RWPE2 (cell line): ENCODE measurements at regions not wholly inside any gene's neighbourhood (a gene's known extent, or its start where the extent isn't known, plus 50 kb on each side); places are given as distances from the start of the nearest gene placed in this dataset.
A peak's percentile ranks its signal among the peaks of the same experiment; 100 is the strongest.

Experiments
- ATAC-seq: fragments of 200-7000 bp; cut with Tn5 transposase; 3 replicates; pipeline ENCODE4 v1.9.1; 2021; ENCODE audit warnings: low read depth
- DNase-seq: peaks from one replicate; pipeline ENCODE4 v3.0.0-alpha.2; 2020; ENCODE audit warnings: low spot score
- H3K27ac ChIP-seq: fragments of 450-650 bp; 2 replicates; pipeline ENCODE4 v1.5.1; 2017; ENCODE audit warnings: mild to moderate bottlenecking; ENCODE audit not compliant: poor library complexity, severe bottlenecking
- H3K27me3 ChIP-seq: fragments of 250-450 bp; sonication (Bioruptor Pico); 2 replicates; pipeline ENCODE4 v1.5.1; 2021; ENCODE audit warnings: mild to moderate bottlenecking, moderate library complexity; ENCODE audit not compliant: insufficient read depth, poor library complexity, severe bottlenecking
- H3K36me3 ChIP-seq: fragments of 250-450 bp; sonication (Bioruptor Pico); 2 replicates; pipeline ENCODE4 v1.5.1; 2020; ENCODE audit warnings: low read depth, mild to moderate bottlenecking, moderate library complexity
- H3K4me1 ChIP-seq: fragments of 250-450 bp; sonication (Bioruptor Pico); 2 replicates; pipeline ENCODE4 v1.5.1; 2021; ENCODE audit warnings: mild to moderate bottlenecking, moderate library complexity; ENCODE audit not compliant: insufficient read depth, poor library complexity, severe bottlenecking
- H3K4me3 ChIP-seq: fragments of 250-450 bp; sonication (Bioruptor Pico); 2 replicates; pipeline ENCODE4 v1.5.1; 2021; ENCODE audit warnings: mild to moderate bottlenecking, moderate library complexity; ENCODE audit not compliant: severe bottlenecking
- H3K9me3 ChIP-seq: fragments of 250-450 bp; sonication (Bioruptor Pico); 2 replicates; pipeline ENCODE4 v1.5.1; 2021; ENCODE audit warnings: mild to moderate bottlenecking, moderate library complexity; ENCODE audit not compliant: severe bottlenecking
- CTCF ChIP-seq: fragments of 450-650 bp; IDR thresholded peaks from one replicate; pipeline ENCODE4 v1.5.1; 2017; ENCODE audit warnings: mild to moderate bottlenecking, moderate library complexity; ENCODE audit not compliant: poor library complexity, severe bottlenecking

DNA sequence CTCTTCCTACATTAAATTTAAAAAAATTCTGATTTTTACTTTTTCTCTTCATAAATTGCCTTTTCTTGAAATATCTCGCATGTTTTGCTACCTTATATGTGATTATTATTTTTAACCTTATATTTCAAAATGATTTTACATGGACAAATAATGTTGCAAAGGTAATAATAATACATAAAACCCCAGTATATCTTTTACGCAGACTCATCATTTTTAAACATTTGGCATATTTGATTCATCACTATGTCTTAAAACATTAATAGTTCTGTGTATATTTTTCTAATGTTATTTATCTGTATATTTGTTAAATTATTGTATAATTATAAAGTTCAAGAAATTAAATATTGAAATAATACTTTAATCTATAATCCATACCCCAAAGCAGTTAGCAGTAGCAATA is 350.8 kb downstream of the RPL10L start:
- no peak for TF ChIP-seq CTCF

GRCh38 chr14:46290706-46291105 is 360.9 kb downstream of the RPL10L start:
- no peak for TF ChIP-seq CTCF
- Histone ChIP-seq H3K27ac (no peak overlapping the region), H3K9me3 (no peaks in the 10 kb centered on the region), H3K4me1 (no peaks in the 10 kb centered on the region), H3K36me3 (no peaks in the 10 kb centered on the region), H3K4me3 (no peak overlapping the region), H3K27me3 (peaks cover 7% of the 10 kb centered on the region)
- no peak for ATAC-seq
- no peak for DNase-seq

More for the DNA sequence above, 350.8 kb downstream of the RPL10L start:
- H3K27me3 ChIP-seq: peaks cover 21% of the 10 kb centered on the region
- H3K27ac ChIP-seq: no peak overlapping the region
- no peak overlapping the region for H3K4me3 ChIP-seq
- H3K36me3 ChIP-seq: no peaks in the 10 kb centered on the region
- no peak for DNase-seq
- no peaks in the 10 kb centered on the region for H3K4me1 ChIP-seq
- no peak for ATAC-seq
- no peaks in the 10 kb centered on the region for H3K9me3 ChIP-seq

DNA sequence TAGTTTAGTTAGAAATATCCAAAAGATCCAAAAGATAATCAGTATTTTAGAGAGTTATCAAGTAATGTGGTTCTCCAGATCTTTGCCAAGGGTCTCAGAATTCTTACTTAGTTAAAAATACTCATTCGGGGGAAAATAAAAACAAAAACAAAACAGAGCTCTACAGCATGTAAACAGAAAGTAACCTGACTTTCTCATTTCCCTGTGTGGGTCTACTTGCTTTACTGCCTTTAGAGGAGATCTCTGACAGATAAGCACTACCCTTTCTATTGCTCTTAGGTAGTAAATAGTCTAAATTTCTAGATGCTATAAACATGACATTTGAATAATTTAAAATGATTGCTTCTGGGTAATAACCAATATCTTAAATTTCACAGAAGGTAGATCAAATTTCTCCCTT is 371.8 kb downstream of the RPL10L start:
- H3K4me1 ChIP-seq: no peaks in the 10 kb centered on the region
- DNase-seq: no peak
- ATAC-seq: no peak
- peaks cover 25% of the 10 kb centered on the region for H3K27me3 ChIP-seq
- TF ChIP-seq CTCF: no peak
- H3K27ac ChIP-seq: no peak overlapping the region
- H3K9me3 ChIP-seq: no peaks in the 10 kb centered on the region
- no peak overlapping the region for H3K4me3 ChIP-seq
- H3K36me3 ChIP-seq: no peaks in the 10 kb centered on the region

DNA sequence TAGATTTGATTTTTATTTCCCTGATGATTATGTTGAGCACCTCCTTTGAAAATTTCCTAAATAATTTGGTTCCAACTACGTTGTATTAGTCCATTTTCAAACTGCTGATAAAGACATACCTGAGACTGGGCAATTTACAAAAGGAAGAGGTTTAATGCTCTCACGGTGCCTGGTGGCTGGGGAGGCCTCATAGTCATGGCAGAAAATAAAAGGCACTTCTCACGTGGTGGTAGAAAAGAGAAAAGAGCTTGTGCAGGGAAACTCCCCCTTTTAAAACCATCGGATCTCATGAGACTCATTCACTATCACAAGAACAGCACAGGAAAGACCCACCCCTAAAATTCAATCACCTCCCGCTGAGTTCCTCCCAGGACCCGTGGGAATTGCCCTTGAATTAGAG is 372.3 kb downstream of the RPL10L start:
- Histone ChIP-seq H3K27ac (no peak overlapping the region), H3K27me3 (peaks cover 25% of the 10 kb centered on the region), H3K4me3 (no peak overlapping the region), H3K9me3 (no peaks in the 10 kb centered on the region), H3K4me1 (no peaks in the 10 kb centered on the region), H3K36me3 (no peaks in the 10 kb centered on the region)
- DNase-seq: no peak
- ATAC-seq: no peak
- no peak for TF ChIP-seq CTCF

DNA sequence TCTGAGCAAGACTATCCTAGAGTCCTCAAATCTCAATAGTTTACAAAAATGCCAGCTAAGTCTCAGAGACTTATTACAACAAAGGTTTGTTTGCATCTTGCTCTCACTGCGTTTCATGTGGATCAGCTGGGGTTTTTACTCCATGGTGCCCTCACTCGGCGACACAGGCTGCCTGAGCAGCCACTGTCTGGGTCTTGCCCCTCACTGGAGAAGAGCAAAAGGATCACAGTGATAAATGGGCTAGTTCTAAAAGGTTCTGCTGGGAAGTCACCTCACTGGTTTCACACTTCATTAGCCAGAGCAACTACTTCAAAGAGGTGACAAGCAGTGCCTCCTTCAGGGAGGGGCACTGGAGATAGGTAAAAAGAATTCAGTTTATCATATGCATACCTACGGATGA is 392.0 kb downstream of the RPL10L start:
- H3K36me3 ChIP-seq: no peaks in the 10 kb centered on the region
- H3K27ac ChIP-seq: no peak overlapping the region
- DNase-seq: no peak
- no peak for ATAC-seq
- H3K4me1 ChIP-seq: no peaks in the 10 kb centered on the region
- no peaks in the 10 kb centered on the region for H3K9me3 ChIP-seq
- no peak overlapping the region for H3K4me3 ChIP-seq
- H3K27me3 ChIP-seq: peaks cover 17% of the 10 kb centered on the region
- TF ChIP-seq CTCF: peak; percentile 24
